ENCODE measurements at regions not wholly inside any gene's neighbourhood (a gene's known extent, or its start where the extent isn't known, plus 50 kb on each side); places are given as distances from the start of the nearest gene placed in this dataset.
A peak's percentile ranks its signal among the peaks of the same experiment; 100 is the strongest.
"Not testable (repeated sequence)": the region's sequence is repeated elsewhere in the genome, so short reads cannot be mapped to it uniquely, and the experiment has no call there.

DNA sequence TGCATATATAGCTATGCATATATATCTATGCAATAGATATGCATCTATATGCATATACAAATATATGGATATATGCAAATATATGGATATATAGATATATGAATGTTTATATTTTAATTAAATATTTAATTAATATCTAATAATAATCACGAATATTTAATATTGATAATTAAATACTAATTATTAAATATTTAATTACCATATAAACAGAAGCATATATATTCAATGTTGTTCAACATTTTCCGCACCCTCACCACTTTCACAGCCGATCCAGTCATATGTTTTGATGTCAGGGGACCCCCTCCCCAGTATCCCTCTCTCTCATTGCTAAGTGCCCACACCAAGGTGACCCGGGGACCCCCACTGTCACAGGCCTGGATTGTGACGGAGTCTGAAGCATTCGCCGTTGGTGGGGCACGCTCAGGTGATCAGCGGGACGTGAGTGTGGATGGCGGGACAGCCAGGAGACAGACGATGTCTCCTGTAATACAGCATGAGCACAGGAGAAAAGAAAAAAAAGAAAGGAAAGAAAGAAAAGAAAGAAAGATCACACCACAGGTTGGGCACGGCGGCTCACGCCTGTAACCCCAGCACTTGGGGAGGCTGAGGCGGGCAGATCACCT lies 199.7 kb downstream of the CRLF2 start:
- DNase-seq (ENCODE audit: low read depth): no peak

DNA sequence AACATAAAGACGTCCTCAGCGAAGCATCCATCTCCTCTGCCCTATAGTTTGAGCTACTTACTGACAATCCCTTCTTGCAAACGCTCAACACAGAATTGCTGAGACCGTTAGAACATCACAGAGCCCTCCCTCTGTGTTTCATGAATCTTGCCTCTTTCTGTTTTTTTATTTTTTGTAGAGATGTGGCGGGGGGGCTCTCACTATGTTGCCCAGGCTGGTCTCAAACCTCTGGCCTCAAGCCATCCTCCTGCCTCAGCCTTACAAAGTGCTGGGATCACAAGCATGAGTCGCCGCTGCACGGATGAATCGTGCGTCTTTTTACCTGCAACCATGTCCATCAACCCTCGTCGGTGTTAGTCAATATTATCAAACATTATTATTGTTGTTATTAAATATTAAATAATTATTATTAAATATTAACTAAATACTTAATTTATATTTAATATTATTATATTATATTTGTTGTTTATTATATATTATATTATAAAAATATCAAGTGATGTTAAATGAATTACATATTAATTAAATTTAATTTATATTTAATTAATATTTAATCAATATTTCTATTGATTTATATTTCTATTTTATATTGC lies 200.7 kb downstream of the CRLF2 start:
- DNase-seq (ENCODE audit: low read depth): no peak

DNA sequence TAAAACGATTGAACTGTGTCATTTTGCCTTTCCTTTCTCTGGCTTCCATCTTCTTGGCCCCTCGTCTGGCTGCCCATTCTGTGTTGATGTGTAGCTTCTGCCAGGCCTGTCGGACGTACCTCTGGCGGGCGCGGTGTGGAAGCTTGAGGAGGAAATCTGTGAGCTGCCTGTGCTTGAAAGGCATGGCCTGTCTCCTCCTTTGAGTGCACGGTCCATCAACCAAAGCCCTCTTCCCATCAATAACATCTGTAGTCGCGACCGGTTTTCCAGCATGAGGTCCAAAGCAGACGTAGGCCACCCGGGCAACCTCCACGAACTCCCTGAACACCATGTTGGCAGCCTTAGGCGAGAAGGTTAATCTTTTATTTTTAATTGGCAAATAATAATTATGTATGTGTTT lies 202.7 kb downstream of the CRLF2 start:
- DNase-seq (ENCODE audit: low read depth): no peak

DNA sequence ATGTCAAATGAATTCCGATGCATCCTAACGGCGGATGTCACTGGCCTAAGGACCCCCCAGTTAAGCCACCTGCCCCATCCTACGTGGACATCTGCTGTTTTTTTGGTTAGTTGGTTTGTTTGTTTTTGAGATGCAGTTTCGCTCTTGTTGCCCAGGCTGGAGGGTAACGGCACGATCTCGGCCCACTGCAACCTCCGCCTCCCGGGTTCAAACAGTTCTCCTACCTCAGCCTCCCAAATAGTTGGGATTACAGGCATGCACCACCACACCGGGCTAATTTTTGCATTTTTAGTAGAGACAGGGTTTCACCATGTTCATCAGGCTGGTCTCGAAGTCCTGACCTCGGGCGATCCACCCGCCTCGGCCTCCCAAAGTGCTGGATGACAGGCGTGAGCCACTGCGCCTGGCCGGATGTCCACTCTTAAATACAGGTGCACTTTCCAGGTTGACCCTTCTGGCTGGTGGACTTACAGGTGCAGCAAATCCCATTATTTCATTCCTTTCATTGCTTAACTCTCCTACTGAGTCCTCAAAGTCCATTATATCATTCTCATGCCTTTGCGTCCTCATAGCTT lies 206.2 kb downstream of the CRLF2 start:
- DNase-seq (ENCODE audit: low read depth): no peak

DNA sequence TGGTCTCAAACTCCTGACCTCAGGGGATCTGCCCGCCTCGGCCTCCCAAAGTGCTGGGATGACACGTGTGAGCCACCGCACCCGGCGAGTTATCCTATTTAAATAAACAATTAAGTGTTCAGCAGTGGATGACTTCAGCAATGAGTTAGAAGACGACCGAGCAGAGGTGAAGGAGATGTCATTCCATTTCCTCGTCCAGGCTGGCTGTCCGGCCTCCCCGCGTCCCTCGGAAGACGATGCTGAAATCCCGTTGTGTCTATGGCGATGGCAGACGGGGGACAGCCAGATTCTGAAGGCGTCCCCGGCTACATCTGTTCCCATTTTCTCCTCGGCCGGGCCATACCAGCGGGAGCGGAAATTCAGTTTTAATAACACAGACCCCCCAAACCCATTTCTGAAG lies 209.8 kb downstream of the CRLF2 start:
- no peak for DNase-seq (ENCODE audit: low read depth)

DNA sequence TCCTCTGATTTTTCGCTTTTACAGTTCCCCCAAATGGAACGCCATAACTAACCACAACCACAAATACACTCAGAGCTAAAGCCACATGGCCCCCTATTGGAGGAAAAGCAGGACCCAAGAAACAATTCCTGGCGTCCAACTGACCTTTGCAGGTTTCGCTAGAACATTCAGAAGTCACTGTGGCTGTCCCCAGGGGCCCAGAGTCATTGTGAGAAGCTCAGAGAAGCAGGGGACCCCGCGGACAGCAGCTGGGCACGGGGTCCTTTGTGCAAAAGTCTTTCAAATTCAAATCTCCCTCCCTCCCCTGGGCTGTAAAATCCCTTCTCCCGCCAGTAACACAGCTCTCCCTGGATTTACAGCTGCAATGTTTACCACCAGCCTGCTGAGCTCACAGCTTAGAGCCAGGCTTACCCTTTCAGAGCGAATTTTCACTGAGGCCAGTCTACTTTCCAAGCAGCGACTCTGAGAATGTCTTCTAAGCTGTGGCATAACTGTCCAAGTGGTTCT lies 214.8 kb downstream of the CRLF2 start:
- no peak for DNase-seq (ENCODE audit: low read depth)

DNA sequence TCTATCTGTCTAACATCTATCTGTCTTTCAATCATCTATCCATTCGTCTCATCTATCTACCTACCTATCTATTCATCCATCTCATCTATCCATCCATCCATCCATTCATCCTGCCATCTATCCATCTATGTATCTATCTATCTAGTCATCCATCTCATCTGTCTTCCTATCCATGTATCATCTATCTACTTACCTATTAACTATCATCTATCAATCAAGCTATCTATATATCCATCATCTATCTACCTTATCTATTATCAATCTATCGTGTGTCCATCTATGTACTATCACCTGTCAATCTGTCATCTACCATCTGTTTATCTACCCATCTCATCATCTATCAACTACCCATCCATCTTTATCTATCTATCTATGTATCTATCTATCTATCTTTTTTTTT lies 217.7 kb downstream of the CRLF2 start:
- DNase-seq (ENCODE audit: low read depth): no peak

DNA sequence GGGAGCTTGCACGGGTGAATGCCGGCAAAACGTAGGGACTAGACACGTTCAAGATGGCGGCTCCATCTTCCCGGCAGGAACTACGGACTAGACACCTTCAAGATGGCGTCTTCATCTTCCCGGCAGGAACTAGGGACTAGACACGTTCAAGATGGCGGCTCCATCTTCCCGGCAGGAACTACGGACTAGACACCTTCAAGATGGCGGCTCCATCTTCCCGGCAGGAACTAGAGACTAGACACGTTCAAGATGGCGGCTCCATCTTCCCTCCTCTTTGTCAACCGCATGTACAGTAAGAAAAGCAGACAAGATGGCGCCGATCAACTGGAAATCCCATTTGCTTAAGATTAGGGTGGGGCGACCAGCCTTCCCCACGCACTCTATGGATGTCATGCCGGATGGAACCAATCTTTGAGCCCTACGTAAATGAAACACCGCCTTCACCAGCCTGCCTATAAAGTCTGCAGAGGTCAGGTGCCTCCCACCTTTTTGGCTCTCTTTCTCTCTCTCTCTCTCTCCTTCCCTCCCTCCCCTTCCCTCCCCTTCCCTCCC lies 222.4 kb downstream of the CRLF2 start:
- peak; percentile 96 for DNase-seq (ENCODE audit: low read depth)

DNA sequence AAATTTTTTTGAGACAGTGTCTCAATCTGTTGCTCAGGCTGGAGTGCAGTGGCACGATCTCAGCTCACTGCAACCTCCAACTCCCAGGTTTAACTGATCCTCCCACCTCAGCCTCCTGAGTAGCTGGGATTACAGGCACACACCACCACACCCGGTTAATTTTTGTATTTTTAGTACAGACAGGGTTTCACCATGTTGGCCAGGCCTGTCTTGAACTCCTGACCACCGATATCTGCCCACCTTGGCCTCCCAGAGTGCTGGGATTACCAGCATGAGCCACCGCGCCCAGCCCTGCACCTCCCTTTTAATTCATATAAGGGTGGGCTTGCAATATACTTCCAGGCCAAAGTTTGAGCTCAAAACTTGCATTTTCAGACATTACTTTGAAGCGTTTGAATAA lies 223.9 kb downstream of the CRLF2 start:
- DNase-seq (ENCODE audit: low read depth): not testable (repeated sequence)

DNA sequence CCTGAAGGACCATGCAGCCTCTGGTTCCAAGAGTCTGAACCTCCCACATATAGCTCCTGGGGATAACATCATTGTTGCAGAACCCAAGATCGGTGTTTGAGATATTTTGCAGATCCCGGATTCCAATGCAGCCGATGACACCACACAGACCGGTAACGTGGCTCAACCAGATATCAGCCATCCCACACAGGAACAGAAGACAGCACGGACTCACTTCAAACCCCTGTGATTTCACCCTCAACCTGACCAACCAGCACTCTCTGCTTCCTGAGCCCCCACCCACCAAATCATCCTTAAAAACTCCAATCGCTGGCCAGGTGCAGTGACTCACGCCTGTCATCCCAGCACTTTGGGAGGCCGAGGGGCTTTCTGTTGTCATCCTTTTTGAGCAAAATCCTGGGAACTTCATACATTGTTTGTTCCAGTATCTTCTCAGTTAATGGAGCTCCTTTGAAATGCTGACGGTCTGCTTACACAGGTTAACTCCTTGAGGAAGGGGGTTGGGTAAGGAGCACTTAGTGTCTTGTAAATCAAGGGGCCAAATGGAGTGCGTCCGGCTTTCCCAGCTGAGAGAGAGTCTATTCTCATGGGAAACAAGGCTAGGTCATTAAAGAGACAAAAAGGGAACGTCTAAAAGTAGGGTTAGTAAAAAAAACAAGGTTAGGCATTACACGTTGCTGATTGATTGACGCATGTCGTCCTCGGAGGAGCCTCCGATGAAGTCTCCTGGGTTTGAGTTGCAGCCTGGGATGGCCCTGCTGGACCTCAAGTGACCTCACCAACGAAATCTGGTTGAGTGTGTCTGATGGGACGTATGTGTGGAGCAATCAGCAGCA lies 230.4 kb downstream of the CRLF2 start:
- DNase-seq (ENCODE audit: low read depth): no peak

DNA sequence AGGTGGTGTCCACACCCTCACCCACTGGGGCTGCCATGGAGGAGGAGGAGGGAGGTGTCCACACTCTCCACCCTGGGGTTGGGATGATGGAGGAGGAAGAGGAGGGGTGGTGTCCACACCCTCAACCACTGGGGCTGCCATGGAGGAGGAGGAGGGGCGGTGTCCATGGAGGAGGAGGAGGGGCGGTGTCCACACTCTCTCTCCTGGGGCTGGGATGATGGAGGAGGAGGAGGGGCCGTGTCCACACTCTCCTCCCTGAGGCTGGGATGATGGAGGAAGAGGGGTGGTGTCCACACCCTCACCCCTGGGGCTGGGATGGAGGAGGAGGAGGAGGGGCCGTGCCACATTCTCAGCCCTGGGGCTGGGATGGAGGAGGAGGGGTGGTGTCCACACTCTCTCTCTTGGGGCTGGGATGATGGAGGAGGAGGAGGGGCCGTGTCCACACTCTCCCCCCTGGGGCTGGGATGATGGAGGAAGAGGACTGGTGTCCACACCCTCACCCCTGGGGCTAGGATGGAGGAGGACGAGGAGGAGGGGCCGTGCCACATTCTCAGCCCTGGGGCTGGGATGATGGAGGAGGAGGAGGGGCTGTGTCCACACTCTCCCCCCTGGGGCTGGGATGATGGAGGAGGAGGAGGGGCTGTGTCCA lies 231.7 kb downstream of the CRLF2 start:
- DNase-seq (ENCODE audit: low read depth): no peak

DNA sequence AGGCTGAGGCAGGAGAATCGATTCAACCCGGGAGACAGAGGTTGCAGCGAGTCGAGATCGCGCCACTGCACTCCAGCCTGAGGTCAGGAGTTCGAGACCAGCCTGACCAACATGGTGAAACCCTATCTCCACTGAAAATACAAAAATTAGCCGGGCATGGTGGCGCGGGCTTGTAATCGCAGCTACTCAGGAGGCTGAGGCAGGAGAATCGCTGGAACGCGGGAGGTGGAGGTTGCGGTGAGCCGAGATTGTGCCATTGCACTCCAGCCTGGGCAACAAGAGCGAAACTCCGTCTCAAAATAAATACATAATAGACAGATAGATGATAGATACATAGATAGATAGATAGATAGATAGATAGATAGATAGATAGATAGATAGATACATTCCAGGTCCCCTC lies 233.3 kb downstream of the CRLF2 start:
- DNase-seq (ENCODE audit: low read depth): not testable (repeated sequence)

DNA sequence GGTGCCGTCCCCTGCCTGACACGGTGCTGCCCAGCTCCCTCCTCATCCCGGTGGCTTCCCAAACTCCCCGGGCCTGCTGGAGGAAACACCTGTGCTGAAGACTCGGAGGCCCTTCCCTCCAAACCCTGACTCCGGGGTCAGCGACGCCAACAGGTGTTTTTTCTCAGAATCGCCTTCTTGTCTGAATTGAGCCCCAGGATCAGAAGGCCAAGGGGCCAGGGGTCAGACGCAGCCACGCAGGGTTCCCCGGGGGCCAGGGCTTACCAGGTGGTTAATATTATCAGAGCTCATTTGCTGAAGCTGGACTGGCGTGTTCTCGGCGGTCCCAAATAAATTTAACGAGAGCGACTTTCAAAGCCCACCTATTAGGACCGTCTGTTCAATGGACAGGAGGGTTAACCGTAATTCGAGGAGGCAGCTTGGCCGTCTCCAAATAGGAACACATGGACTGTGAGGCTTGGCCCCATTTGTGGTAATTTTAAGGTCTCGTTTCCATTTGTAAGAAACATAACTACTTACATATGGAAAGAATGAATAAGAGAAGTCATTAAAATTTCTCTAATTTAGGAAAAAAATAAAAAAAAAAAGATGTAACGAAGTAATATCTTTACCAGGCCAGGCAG lies 239.3 kb downstream of the CRLF2 start:
- DNase-seq (ENCODE audit: low read depth): no peak

DNA sequence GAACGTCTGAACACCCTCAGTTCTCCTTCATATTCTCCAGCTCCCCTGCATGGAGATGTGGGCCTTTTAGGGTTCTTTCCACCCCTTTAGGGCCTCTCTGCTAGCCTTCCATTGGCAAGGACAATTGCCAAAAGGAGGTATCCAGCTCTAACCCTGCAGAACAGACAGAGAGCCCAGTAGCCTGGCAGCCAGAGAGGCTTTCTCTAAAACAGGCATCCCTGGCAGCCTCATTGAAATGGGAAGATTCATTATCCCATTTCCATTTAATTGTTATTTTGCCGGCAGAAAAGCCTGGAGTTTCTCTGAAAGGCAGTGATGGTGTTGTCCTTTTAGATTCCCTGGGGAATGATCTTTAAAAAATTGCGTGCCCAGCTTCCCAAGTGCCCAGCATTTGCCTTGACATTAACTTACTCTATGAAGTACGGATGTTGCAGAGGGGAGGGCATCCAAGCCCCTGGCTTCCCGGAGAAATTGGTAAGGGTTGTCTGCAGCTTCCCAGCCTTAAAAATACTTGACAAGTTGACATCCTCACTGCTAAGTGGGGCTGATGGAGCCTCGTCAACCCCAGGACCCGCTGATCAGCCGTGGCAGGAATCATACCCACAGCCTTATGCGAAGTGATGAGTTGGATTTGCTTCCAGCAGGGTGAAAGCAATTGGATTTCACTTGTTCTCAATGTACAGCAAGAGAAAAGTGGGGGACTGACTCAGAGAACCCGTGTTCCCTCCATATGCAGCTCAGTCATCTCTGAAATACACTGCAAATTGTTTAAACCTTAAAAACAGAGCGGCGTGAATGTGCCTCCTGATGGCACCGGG lies 244.1 kb downstream of the CRLF2 start:
- DNase-seq (ENCODE audit: low read depth): no peak

DNA sequence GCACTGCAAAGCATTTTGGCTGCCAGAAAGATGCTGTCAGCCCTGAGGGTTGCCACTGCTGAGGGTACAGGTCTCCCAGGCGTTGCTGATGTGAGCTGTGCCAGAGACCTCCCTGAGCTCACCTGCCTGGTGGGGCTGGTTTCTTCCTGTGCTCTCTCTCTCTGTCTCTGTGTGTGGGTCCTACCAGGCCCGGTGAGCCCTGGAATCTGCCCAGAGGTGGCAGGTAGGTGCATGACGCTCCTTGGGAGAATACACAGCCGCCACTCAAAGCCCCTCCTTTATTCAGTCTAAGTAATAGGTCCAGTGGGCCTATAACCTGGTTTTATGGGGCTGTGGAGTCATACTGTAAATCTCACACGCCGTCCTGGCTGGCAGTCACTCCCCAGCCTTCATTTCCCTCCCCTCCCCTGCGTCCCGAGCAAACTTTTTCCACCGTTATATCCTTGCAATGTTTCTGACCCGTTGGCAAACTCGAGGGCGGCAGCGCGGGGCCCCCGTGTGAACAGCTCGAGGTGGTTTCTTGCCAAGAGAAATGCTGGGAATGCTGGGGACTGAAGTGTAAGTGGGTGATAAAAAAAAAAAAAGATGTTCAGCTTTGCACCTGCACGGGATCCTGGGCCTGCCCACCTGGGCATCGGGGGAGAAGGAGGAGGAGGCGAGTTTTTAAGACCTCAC lies 245.9 kb downstream of the CRLF2 start:
- DNase-seq (ENCODE audit: low read depth): no peak

DNA sequence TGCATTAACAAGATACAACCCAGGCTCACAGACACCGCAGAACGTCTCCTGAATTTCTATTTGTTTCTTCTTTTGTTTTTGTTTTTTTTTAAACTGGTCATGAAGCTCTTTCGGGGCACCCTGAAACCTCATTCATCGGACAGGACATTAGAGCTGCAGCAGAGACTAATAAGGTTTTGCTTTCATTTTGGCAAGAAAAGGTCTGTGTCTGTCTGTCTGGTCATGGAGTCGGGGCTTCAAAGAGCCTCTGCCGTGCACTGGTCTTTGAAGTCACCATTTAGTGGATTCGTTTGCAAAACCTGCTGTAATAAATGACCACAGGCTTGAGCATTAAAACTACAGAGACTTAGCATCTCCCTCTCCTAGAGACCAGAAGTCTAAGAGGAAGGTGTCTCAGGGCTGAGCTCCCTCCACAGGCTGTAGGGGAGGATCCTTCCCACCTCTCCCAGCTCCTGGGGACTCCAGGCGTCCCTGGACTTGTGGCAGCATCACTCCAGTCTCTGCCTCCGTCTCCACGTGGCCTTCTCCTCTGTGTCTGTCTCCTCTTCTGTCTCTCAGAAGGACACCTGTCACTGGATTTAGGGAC lies 247.5 kb downstream of the CRLF2 start:
- no peak for DNase-seq (ENCODE audit: low read depth)

DNA sequence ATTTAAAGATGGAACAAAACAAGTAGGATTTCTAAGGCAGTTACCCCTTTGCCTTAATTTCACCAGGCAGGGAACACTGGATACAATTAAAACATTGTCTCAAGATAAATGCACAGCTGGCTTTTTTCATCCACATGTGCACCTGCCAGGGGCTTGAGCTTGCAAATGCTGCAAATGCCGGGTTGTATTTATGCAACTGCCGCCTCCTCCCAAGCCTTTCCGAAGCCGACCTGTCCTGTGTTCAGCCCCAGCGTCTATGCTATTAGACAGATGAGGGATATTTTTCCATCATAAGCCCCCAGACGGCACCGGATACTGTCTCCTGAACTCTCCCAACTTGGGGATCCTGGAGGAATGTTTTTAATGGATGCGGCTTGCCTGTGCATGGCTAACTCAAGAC lies 251.6 kb downstream of the CRLF2 start:
- DNase-seq (ENCODE audit: low read depth): no peak

DNA sequence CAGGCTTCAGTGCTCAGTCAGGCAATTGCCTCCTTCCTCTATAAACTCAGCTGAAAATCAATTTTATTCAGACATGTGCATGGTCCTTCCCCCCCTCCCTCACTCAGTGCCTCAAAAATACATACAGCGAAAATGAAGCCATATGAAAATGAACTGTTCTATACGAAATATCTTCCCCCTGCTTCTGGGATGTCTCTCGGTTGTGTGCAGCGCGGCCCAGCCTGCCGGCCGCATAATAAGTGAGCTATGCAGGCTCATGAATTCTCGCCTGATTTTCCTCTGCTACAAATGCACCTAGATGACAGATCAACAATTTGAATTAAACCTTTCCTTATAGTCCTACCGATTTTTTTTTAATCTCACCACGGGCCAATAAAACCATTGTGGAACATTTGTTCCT lies 252.9 kb downstream of the CRLF2 start:
- no peak for DNase-seq (ENCODE audit: low read depth)

DNA sequence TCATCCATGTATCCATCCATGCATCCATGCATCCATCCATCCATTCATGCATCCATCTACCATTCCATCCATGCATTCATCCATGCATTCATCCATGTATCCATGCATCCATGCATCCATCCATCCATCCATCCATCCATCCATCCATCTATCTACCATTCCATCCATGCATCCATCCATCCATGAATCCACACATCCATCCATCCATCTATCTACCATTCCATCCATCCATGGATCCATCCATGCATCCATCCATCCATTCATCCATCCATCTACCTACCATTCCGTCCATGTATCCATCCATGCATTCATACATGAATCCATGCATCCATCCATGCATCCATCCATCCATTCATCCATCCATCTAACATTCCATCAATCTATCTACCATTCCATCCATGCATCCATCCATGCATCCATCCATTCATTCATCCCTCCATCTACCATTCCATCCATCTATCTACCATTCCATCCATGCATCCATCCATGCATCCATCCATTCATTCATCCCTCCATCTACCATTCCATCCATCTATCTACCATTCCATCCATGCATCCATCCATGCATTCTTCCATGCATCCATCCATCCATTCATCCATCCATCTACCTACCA lies 257.2 kb downstream of the CRLF2 start:
- not testable (repeated sequence) for DNase-seq (ENCODE audit: low read depth)

Data from stromal cell of bone marrow (primary cell).